Thyroid gland (tissue), 4 donors: ENCODE measurements at regions not wholly inside any gene's neighbourhood (a gene's known extent, or its start where the extent isn't known, plus 50 kb on each side); places are given as distances from the start of the nearest gene placed in this dataset.

Experiments
- CTCF ChIP-seq, 6 experiments: fragments of 200-600 bp in 3 of 6; fragments of 450-650 bp in 3 of 6; sonication (generic) in 3 of 6; IDR thresholded peaks; one replicate each; pipeline ENCODE4 v1.5.1; 2016 to 2019; ENCODE audit warnings: antibody characterized with exemption in 6 of 6, mild to moderate bottlenecking in 2 of 6, inconsistent platforms in 1 of 6, moderate library complexity in 1 of 6
- POLR2A ChIP-seq, 2 donors: fragments of 450-650 bp; IDR thresholded peaks; one replicate each; pipeline ENCODE4 v1.6.1; 2017; ENCODE audit warnings: antibody characterized with exemption in 2 of 2, mild to moderate bottlenecking in 2 of 2, moderate library complexity in 1 of 2

DNA sequence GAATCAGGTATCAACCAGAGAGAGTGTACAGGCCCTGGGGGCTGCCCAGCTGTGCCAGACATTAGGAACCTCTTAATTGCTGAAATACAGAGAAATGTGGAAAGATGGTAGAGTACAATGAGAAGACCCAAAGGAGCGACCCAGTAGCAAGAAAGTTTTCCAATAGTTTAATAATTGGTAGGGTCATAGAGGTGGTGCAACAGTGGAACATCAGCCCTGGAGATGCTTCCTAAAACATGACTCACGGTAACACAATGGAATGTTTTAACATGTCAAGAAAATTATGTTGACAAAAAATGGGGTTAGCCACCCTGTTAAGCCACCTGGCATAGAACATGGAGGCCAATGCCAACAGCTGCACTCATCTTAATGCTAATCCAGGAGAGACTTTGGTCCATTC, 284.1 kb downstream of the ELAVL2 start:
- TF ChIP-seq CTCF (IDR thresholded peaks at IDR 0.05) (no peak), POLR2A (IDR thresholded peaks at IDR 0.05) (no peak)
